ENCODE measurements at regions not wholly inside any gene's neighbourhood (a gene's known extent, or its start where the extent isn't known, plus 50 kb on each side); places are given as distances from the start of the nearest gene placed in this dataset.

DNA sequence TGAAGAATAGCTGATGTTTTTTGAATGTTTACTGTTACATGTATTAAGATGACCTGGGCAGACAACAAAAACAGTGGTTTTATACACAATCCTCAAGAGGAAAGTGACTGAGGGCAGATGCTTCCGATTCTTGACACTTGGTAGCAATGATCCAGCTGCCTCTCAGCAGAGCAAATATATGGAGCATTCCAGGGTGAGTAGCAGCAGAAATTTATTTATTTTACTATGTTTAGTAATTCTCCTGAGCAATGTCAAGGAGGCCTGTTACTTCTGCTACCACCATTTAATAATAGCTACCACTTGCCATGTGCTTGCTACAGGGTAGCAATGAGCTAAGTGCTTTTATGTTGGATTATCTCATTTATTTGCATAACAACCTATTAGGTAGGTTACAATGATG, 69.1 kb upstream of the NR3C1 start:
- no peak for DNase-seq
- Histone ChIP-seq H2BK5ac (ENCODE audit: insufficient read length, low read length) (no peak overlapping the region), H3K56ac (ENCODE audit: insufficient read length, low read depth, low read length) (no peak overlapping the region), H4K91ac (ENCODE audit: insufficient read length, low read depth, low read length) (no peak overlapping the region), H4K5ac (ENCODE audit: insufficient read length, low read depth, low read length) (no peak overlapping the region), H3K4ac (ENCODE audit: low read depth, low read length) (no peak overlapping the region), H2AK5ac (ENCODE audit: insufficient read length, low read length) (no peak overlapping the region), H3K4me2 (ENCODE audit: insufficient read depth, insufficient read length, low read length) (no peak overlapping the region), H2BK120ac (ENCODE audit: low read depth, low read length, poor library complexity, severe bottlenecking) (no peak overlapping the region), H3K14ac (ENCODE audit: insufficient read depth, low read length) (no peak overlapping the region), H3K23me2 (ENCODE audit: insufficient read length, low read depth, low read length, poor library complexity, severe bottlenecking) (no peaks in the 10 kb centered on the region), H2BK12ac (ENCODE audit: insufficient read length, low read depth, low read length) (no peak overlapping the region), H4K8ac (replicated peaks; ENCODE audit: insufficient read length, low read depth, low read length) (no peak overlapping the region), H3K9ac (ENCODE audit: extremely low read depth, insufficient read length, low read length) (no peak overlapping the region), H3K9me3 (ENCODE audit: control insufficient read depth, low read depth, low read length) (no peaks in the 10 kb centered on the region), H2AFZ (ENCODE audit: low read length) (no peak overlapping the region), H3K4me1 (ENCODE audit: insufficient read depth, low read length) (no peaks in the 10 kb centered on the region), H3K23ac (ENCODE audit: insufficient read length, low read depth, low read length) (no peak overlapping the region), H3T11ph (ENCODE audit: low read length) (no peak overlapping the region), H3K18ac (ENCODE audit: insufficient read length, low read depth, low read length) (no peak overlapping the region), H3K27ac (ENCODE audit: insufficient read length, low read depth, low read length) (no peak overlapping the region), H3K79me2 (ENCODE audit: insufficient read depth, low read length) (no peaks in the 10 kb centered on the region), H2BK20ac (ENCODE audit: low read depth, low read length, poor library complexity, severe bottlenecking) (no peak overlapping the region), H2BK15ac (ENCODE audit: low read depth, low read length) (no peak overlapping the region), H3K79me1 (ENCODE audit: insufficient read depth, low read depth, low read length, poor library complexity, severe bottlenecking) (no peaks in the 10 kb centered on the region), H3K27me3 (ENCODE audit: insufficient read depth, low read length) (no peaks in the 10 kb centered on the region), H4K20me1 (ENCODE audit: control insufficient read depth, insufficient read depth, insufficient read length) (no peaks in the 10 kb centered on the region)
- no peak overlapping the region for H3K27ac Mint-ChIP-seq
- H3K27me3 Mint-ChIP-seq (ENCODE audit: low read depth), result no peaks in the 10 kb centered on the region
- no peaks in the 10 kb centered on the region for H3K9me3 Mint-ChIP-seq
- WGBS (ENCODE audit: extremely low coverage, insufficient read length, low lambda C conversion rate), result no CpG with 5 or more reads among the region's 1 CpG
- TF ChIP-seq CTCF (conservative IDR thresholded peaks at IDR 0.05), result no peak
- no peak overlapping the region for H3K4me3 Mint-ChIP-seq
- H3K4me1 Mint-ChIP-seq, result no peaks in the 10 kb centered on the region
- H3K36me3 Mint-ChIP-seq (ENCODE audit: insufficient read depth in 1 of 3, low read depth in 3 of 3), result no peaks in the 10 kb centered on the region

Measured in H9 (cell line).